ENCODE measurements at regions not wholly inside any gene's neighbourhood (a gene's known extent, or its start where the extent isn't known, plus 50 kb on each side); places are given as distances from the start of the nearest gene placed in this dataset.

DNA sequence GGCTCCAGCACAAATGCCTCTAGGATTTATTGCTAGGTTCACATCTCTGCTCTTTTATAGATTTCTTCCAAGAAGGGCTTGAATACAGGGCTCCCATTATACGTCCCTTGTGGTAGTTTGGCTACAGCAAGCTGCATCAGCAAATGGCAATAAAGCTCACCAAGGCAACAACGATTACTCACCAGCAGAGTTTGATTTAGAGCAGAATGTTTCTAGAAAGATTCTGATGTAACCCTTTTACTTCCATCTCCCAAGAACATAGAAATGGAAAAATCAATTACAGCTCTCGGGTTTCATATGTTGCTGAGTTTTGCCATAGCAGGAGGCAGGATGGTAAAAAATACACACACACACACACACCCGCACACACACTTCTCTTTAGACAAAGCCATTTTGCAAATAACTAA, 124.2 kb upstream of the TNPO1 start:
- no peak overlapping the region for H3K27ac ChIP-seq (ENCODE audit: low read depth)
- Mint-ChIP-seq H3K36me3 (ENCODE audit: low read depth) (no peaks in the 10 kb centered on the region), H3K27me3 (ENCODE audit: insufficient read depth, low read depth, poor library complexity) (no peaks in the 10 kb centered on the region), H3K4me3 (no peak overlapping the region), H3K9me3 (no peaks in the 10 kb centered on the region), H3K27ac (no peak overlapping the region), H3K4me1 (no peaks in the 10 kb centered on the region)
- no peak for TF ChIP-seq POLR2AphosphoS5 (IDR thresholded peaks at IDR 0.05; ENCODE audit: low read depth)
- TF ChIP-seq, protein P1, sequence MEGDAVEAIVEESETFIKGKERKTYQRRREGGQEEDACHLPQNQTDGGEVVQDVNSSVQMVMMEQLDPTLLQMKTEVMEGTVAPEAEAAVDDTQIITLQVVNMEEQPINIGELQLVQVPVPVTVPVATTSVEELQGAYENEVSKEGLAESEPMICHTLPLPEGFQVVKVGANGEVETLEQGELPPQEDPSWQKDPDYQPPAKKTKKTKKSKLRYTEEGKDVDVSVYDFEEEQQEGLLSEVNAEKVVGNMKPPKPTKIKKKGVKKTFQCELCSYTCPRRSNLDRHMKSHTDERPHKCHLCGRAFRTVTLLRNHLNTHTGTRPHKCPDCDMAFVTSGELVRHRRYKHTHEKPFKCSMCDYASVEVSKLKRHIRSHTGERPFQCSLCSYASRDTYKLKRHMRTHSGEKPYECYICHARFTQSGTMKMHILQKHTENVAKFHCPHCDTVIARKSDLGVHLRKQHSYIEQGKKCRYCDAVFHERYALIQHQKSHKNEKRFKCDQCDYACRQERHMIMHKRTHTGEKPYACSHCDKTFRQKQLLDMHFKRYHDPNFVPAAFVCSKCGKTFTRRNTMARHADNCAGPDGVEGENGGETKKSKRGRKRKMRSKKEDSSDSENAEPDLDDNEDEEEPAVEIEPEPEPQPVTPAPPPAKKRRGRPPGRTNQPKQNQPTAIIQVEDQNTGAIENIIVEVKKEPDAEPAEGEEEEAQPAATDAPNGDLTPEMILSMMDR (conservative IDR thresholded peaks at IDR 0.05; ENCODE audit: low read depth in 2 of 2), result no peak
- TF ChIP-seq ZNF114 (CRISPR knock-in tag; IDR thresholded peaks at IDR 0.05), result no peak
- TF ChIP-seq NANOG (IDR thresholded peaks at IDR 0.05; ENCODE audit: borderline replicate concordance), result no peak
- TF ChIP-seq EZH2 (IDR thresholded peaks at IDR 0.05; ENCODE audit: low read depth, unreplicated experiment), result no peak
- TF ChIP-seq, protein P2, sequence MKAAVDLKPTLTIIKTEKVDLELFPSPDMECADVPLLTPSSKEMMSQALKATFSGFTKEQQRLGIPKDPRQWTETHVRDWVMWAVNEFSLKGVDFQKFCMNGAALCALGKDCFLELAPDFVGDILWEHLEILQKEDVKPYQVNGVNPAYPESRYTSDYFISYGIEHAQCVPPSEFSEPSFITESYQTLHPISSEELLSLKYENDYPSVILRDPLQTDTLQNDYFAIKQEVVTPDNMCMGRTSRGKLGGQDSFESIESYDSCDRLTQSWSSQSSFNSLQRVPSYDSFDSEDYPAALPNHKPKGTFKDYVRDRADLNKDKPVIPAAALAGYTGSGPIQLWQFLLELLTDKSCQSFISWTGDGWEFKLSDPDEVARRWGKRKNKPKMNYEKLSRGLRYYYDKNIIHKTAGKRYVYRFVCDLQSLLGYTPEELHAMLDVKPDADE (IDR thresholded peaks at IDR 0.05), result no peak
- no peak for TF ChIP-seq JUNB (IDR thresholded peaks at IDR 0.05; ENCODE audit: unreplicated experiment)
- TF ChIP-seq, protein P3, sequence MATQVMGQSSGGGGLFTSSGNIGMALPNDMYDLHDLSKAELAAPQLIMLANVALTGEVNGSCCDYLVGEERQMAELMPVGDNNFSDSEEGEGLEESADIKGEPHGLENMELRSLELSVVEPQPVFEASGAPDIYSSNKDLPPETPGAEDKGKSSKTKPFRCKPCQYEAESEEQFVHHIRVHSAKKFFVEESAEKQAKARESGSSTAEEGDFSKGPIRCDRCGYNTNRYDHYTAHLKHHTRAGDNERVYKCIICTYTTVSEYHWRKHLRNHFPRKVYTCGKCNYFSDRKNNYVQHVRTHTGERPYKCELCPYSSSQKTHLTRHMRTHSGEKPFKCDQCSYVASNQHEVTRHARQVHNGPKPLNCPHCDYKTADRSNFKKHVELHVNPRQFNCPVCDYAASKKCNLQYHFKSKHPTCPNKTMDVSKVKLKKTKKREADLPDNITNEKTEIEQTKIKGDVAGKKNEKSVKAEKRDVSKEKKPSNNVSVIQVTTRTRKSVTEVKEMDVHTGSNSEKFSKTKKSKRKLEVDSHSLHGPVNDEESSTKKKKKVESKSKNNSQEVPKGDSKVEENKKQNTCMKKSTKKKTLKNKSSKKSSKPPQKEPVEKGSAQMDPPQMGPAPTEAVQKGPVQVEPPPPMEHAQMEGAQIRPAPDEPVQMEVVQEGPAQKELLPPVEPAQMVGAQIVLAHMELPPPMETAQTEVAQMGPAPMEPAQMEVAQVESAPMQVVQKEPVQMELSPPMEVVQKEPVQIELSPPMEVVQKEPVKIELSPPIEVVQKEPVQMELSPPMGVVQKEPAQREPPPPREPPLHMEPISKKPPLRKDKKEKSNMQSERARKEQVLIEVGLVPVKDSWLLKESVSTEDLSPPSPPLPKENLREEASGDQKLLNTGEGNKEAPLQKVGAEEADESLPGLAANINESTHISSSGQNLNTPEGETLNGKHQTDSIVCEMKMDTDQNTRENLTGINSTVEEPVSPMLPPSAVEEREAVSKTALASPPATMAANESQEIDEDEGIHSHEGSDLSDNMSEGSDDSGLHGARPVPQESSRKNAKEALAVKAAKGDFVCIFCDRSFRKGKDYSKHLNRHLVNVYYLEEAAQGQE (IDR thresholded peaks at IDR 0.05; ENCODE audit: unreplicated experiment), result no peak
- TF ChIP-seq EZH2phosphoT487 (IDR thresholded peaks at IDR 0.05; ENCODE audit: unreplicated experiment), result no peak
- TF ChIP-seq, protein P4, sequence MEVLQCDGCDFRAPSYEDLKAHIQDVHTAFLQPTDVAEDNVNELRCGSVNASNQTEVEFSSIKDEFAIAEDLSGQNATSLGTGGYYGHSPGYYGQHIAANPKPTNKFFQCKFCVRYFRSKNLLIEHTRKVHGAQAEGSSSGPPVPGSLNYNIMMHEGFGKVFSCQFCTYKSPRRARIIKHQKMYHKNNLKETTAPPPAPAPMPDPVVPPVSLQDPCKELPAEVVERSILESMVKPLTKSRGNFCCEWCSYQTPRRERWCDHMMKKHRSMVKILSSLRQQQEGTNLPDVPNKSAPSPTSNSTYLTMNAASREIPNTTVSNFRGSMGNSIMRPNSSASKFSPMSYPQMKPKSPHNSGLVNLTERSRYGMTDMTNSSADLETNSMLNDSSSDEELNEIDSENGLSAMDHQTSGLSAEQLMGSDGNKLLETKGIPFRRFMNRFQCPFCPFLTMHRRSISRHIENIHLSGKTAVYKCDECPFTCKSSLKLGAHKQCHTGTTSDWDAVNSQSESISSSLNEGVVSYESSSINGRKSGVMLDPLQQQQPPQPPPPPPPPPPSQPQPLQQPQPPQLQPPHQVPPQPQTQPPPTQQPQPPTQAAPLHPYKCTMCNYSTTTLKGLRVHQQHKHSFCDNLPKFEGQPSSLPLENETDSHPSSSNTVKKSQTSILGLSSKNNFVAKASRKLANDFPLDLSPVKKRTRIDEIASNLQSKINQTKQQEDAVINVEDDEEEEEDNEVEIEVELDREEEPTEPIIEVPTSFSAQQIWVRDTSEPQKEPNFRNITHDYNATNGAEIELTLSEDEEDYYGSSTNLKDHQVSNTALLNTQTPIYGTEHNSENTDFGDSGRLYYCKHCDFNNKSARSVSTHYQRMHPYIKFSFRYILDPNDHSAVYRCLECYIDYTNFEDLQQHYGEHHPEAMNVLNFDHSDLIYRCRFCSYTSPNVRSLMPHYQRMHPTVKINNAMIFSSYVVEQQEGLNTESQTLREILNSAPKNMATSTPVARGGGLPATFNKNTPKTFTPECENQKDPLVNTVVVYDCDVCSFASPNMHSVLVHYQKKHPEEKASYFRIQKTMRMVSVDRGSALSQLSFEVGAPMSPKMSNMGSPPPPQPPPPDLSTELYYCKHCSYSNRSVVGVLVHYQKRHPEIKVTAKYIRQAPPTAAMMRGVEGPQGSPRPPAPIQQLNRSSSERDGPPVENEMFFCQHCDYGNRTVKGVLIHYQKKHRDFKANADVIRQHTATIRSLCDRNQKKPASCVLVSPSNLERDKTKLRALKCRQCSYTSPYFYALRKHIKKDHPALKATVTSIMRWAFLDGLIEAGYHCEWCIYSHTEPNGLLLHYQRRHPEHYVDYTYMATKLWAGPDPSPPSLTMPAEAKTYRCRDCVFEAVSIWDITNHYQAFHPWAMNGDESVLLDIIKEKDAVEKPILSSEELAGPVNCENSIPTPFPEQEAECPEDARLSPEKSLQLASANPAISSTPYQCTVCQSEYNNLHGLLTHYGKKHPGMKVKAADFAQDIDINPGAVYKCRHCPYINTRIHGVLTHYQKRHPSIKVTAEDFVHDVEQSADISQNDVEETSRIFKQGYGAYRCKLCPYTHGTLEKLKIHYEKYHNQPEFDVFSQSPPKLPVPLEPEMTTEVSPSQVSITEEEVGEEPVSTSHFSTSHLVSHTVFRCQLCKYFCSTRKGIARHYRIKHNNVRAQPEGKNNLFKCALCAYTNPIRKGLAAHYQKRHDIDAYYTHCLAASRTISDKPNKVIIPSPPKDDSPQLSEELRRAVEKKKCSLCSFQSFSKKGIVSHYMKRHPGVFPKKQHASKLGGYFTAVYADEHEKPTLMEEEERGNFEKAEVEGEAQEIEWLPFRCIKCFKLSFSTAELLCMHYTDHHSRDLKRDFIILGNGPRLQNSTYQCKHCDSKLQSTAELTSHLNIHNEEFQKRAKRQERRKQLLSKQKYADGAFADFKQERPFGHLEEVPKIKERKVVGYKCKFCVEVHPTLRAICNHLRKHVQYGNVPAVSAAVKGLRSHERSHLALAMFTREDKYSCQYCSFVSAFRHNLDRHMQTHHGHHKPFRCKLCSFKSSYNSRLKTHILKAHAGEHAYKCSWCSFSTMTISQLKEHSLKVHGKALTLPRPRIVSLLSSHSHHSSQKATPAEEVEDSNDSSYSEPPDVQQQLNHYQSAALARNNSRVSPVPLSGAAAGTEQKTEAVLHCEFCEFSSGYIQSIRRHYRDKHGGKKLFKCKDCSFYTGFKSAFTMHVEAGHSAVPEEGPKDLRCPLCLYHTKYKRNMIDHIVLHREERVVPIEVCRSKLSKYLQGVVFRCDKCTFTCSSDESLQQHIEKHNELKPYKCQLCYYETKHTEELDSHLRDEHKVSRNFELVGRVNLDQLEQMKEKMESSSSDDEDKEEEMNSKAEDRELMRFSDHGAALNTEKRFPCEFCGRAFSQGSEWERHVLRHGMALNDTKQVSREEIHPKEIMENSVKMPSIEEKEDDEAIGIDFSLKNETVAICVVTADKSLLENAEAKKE (CRISPR knock-in tag; IDR thresholded peaks at IDR 0.05), result no peak
- no peak for TF ChIP-seq STAT1 (IDR thresholded peaks at IDR 0.05; ENCODE audit: unreplicated experiment)
- no peak for TF ChIP-seq ZNF331 (CRISPR knock-in tag; IDR thresholded peaks at IDR 0.05; ENCODE audit: low read depth)
- no peak for TF ChIP-seq CREB1 (CRISPR knock-in tag; IDR thresholded peaks at IDR 0.05; ENCODE audit: low read depth)
- no peaks in the 10 kb centered on the region for H3F3A ChIP-seq (replicated peaks; ENCODE audit: low read depth)
- H3K4me1 ChIP-seq (ENCODE audit: insufficient read depth), result no peaks in the 10 kb centered on the region
- DNase-seq (ENCODE audit: low spot score) (no peak), ATAC-seq (no peak)
- H3K79me2 ChIP-seq (replicated peaks; ENCODE audit: insufficient read depth), result no peaks in the 10 kb centered on the region
- no peak overlapping the region for H2AFZ ChIP-seq
- H4K20me1 ChIP-seq (replicated peaks; ENCODE audit: insufficient read depth), result no peaks in the 10 kb centered on the region
- H3K4me2 ChIP-seq, result no peak overlapping the region
- H3K9me2 ChIP-seq (ENCODE audit: insufficient read depth), result no peaks in the 10 kb centered on the region
- no peaks in the 10 kb centered on the region for H3K27me3 ChIP-seq (ENCODE audit: insufficient read depth)
- H3K36me3 ChIP-seq (ENCODE audit: insufficient read depth), result no peaks in the 10 kb centered on the region
- H3K4me3 ChIP-seq, result no peak overlapping the region
